ENCODE measurements at regions not wholly inside any gene's neighbourhood (a gene's known extent, or its start where the extent isn't known, plus 50 kb on each side); places are given as distances from the start of the nearest gene placed in this dataset.
"Not testable (repeated sequence)": the region's sequence is repeated elsewhere in the genome, so short reads cannot be mapped to it uniquely, and the experiment has no call there.

GRCh38 chr6:4209196-4209595, 73.8 kb upstream of the ECI2 start:
- H3K27me3 Mint-ChIP-seq (ENCODE audit: low read depth in 2 of 2), result peaks cover 11 to 12% of the 10 kb centered on the region in 2 donors
- H3K4me3 Mint-ChIP-seq, result no peak overlapping the region

GRCh38 chr6:4208158-4208557, 72.8 kb upstream of the ECI2 start:
- Mint-ChIP-seq H3K4me3 (no peak overlapping the region), H3K4me1 (no peaks in the 10 kb centered on the region), H3K27me3 (ENCODE audit: low read depth in 2 of 2) (peaks cover 12 to 16% of the 10 kb centered on the region in 2 donors), H3K36me3 (no peaks in the 10 kb centered on the region), H3K27ac (no peak overlapping the region), H3K9me3 (peaks cover 0 to 4% of the 10 kb centered on the region in 2 donors)
- Histone ChIP-seq H3K27me3 (ENCODE audit: control insufficient read depth, insufficient read depth, low read length) (no peaks in the 10 kb centered on the region), H3K9me3 (ENCODE audit: control insufficient read depth, insufficient read depth, low read length) (no peaks in the 10 kb centered on the region), H3K36me3 (ENCODE audit: control insufficient read depth, insufficient read depth, low read length) (no peaks in the 10 kb centered on the region), H3K4me1 (ENCODE audit: control insufficient read depth, insufficient read depth, low read length) (no peaks in the 10 kb centered on the region), H3K4me3 (ENCODE audit: low read length) (no peak overlapping the region), H3K27ac (ENCODE audit: low read length) (no peak overlapping the region)
- intact Hi-C loops (cut with micrococcal nuclease), result no loop called here
- ATAC-seq (no peak), DNase-seq (no peak)
- no peak for TF ChIP-seq CTCF (IDR thresholded peaks at IDR 0.05)
- WGBS (ENCODE audit: insufficient coverage), result 89% methylated on average over 2 of the region's 2 CpGs

More at GRCh38 chr6:4209196-4209595, 73.8 kb upstream of the ECI2 start:
- Mint-ChIP-seq H3K27ac (no peak overlapping the region), H3K36me3 (no peaks in the 10 kb centered on the region), H3K4me1 (no peaks in the 10 kb centered on the region), H3K9me3 (peaks cover 0 to 3% of the 10 kb centered on the region in 2 donors)
- no peak for TF ChIP-seq CTCF (IDR thresholded peaks at IDR 0.05)
- Histone ChIP-seq H3K9me3 (ENCODE audit: control insufficient read depth, insufficient read depth, low read length) (no peaks in the 10 kb centered on the region), H3K36me3 (ENCODE audit: control insufficient read depth, insufficient read depth, low read length) (no peaks in the 10 kb centered on the region), H3K27ac (ENCODE audit: low read length) (no peak overlapping the region), H3K4me3 (ENCODE audit: low read length) (no peak overlapping the region), H3K4me1 (ENCODE audit: control insufficient read depth, insufficient read depth, low read length) (no peaks in the 10 kb centered on the region), H3K27me3 (ENCODE audit: control insufficient read depth, insufficient read depth, low read length) (no peaks in the 10 kb centered on the region)
- DNase-seq (no peak), ATAC-seq (no peak)
- 7% methylated on average over 2 of the region's 2 CpGs for WGBS (ENCODE audit: insufficient coverage)
- intact Hi-C loops (cut with micrococcal nuclease), result no loop called here

- H3K4me1 Mint-ChIP-seq; ATAC-seq; H3K9me3 ChIP-seq (ENCODE audit: control insufficient read depth, insufficient read depth, low read length); DNase-seq; H3K4me3 Mint-ChIP-seq; H3K4me1 ChIP-seq (ENCODE audit: control insufficient read depth, insufficient read depth, low read length); H3K4me3 ChIP-seq (ENCODE audit: low read length); intact Hi-C loops (cut with micrococcal nuclease); H3K36me3 ChIP-seq (ENCODE audit: control insufficient read depth, insufficient read depth, low read length); H3K27ac Mint-ChIP-seq; H3K27me3 ChIP-seq (ENCODE audit: control insufficient read depth, insufficient read depth, low read length); H3K9me3 Mint-ChIP-seq; H3K36me3 Mint-ChIP-seq; H3K27ac ChIP-seq (ENCODE audit: low read length): not testable (repeated sequence)
- WGBS (ENCODE audit: insufficient coverage), result 94% methylated on average over 20 of the region's 21 CpGs
- peaks cover 19 to 21% of the 10 kb centered on the region in 2 donors for H3K27me3 Mint-ChIP-seq (ENCODE audit: low read depth in 2 of 2)
These were observed 68.5 kb upstream of the ECI2 start for GRCh38 chr6:4203642-4204417.

DNA sequence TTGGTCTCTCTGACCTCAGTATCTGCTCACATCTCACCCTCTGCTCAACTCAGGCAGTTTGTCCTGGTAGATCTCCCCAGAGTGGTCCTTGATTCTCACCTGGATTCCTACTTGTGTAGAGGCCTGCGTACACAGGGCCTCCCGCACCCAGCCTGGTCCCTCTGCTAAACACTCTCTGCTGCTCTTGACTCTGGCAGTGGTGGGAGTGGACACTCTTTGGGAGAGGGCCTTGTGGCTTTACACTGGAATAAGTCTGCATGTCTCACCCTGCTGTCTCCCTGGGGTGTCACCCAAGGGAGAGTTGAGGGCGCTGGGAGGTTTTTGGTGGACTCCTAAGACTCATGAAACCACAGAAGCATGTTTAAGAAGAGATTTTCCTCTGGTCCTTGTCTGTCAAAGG, 57.3 kb upstream of the ECI2 start:
- H3K36me3 Mint-ChIP-seq, result no peaks in the 10 kb centered on the region
- no peak for DNase-seq
- Histone ChIP-seq H3K36me3 (ENCODE audit: control insufficient read depth, insufficient read depth, low read length) (no peaks in the 10 kb centered on the region), H3K4me1 (ENCODE audit: control insufficient read depth, insufficient read depth, low read length) (no peaks in the 10 kb centered on the region), H3K4me3 (ENCODE audit: low read length) (no peak overlapping the region), H3K27me3 (ENCODE audit: control insufficient read depth, insufficient read depth, low read length) (no peaks in the 10 kb centered on the region), H3K9me3 (ENCODE audit: control insufficient read depth, insufficient read depth, low read length) (no peaks in the 10 kb centered on the region), H3K27ac (ENCODE audit: low read length) (no peak overlapping the region)
- no peaks in the 10 kb centered on the region for H3K4me1 Mint-ChIP-seq
- H3K27me3 Mint-ChIP-seq (ENCODE audit: low read depth in 2 of 2), result peaks cover 3 to 8% of the 10 kb centered on the region in 2 donors
- H3K9me3 Mint-ChIP-seq, result no peaks in the 10 kb centered on the region
- H3K4me3 Mint-ChIP-seq, result no peak overlapping the region
- intact Hi-C loops (cut with micrococcal nuclease), result no loop called here
- TF ChIP-seq CTCF (IDR thresholded peaks at IDR 0.05), result no peak
- no peak overlapping the region for H3K27ac Mint-ChIP-seq
- peak in 1 of 3 donors; percentile 14 for ATAC-seq
- 96% methylated on average over 3 of the region's 3 CpGs for WGBS (ENCODE audit: insufficient coverage)
